K562 (cell line): ENCODE measurements at regions not wholly inside any gene's neighbourhood (a gene's known extent, or its start where the extent isn't known, plus 50 kb on each side); places are given as distances from the start of the nearest gene placed in this dataset.
A peak's percentile ranks its signal among the peaks of the same experiment; 100 is the strongest.

Source experiments
- ATF4 ChIP-seq: fragments of 450-650 bp; formaldehyde crosslinking; IDR thresholded peaks from 2 replicates; pipeline ENCODE4 v1.4.0; 2022; ENCODE audit warnings: mild to moderate bottlenecking, moderate library complexity
- CBFA2T3 ChIP-seq: fragments of 450-650 bp; IDR thresholded peaks from 2 replicates; pipeline ENCODE4 v1.6.1; 2017
- CTBP1 ChIP-seq: fragments of 450-650 bp; IDR thresholded peaks from 2 replicates; pipeline ENCODE4 v1.6.1; 2016; ENCODE audit warnings: borderline replicate concordance
- DPF2 ChIP-seq: fragments of 450-650 bp; IDR thresholded peaks from 2 replicates; pipeline ENCODE4 v1.6.1; 2016
- FOSL1 ChIP-seq: fragments of 200-800 bp; sonication (Bioruptor generic); conservative IDR thresholded peaks from 2 replicates; pipeline ENCODE4 v1.6.1; 2016; ENCODE audit warnings: missing genetic modification characterization, missing compliant biosample characterization
- GATA2 ChIP-seq: sonication (generic); formaldehyde crosslinking; IDR thresholded peaks from 2 replicates; pipeline ENCODE4 v1.4.0; 2020; ENCODE audit warnings: mild to moderate bottlenecking, missing genetic modification reagents
- HSF4 ChIP-seq: fragments of 250-450 bp; sonication (Bioruptor Pico); IDR thresholded peaks from 2 replicates; pipeline ENCODE4 v2.1.2; 2022; ENCODE audit warnings: mild to moderate bottlenecking, moderate library complexity, borderline replicate concordance
- MAZ ChIP-seq, 2 experiments: fragments of 450-650 bp in 1 of 2; sonication (generic) in 1 of 2; formaldehyde crosslinking; IDR thresholded peaks in 1 of 2; conservative IDR thresholded peaks in 1 of 2; 2 replicates each; pipeline versions ENCODE4 v1.4.0 to v1.5.0; 2020; ENCODE audit warnings: mild to moderate bottlenecking in 1 of 2, missing genetic modification reagents in 1 of 2
- MECOM ChIP-seq: fragments of 250-450 bp; sonication (Bioruptor Pico); IDR thresholded peaks from 2 replicates; pipeline ENCODE4 v1.8.0; 2022; ENCODE audit warnings: inconsistent platforms
- NFIC ChIP-seq: fragments of 450-650 bp; IDR thresholded peaks from 2 replicates; pipeline ENCODE4 v1.6.1; 2017; ENCODE audit warnings: mild to moderate bottlenecking, inconsistent platforms
- NONO ChIP-seq, 2 experiments: fragments of 200-400 bp in 1 of 2; fragments of 450-650 bp in 1 of 2; formaldehyde crosslinking in 1 of 2; IDR thresholded peaks; 2 replicates each; pipeline ENCODE4 v1.6.1; 2017; ENCODE audit warnings: low read depth in 2 of 2, mild to moderate bottlenecking in 2 of 2, moderate library complexity in 2 of 2, low read length in 1 of 2
- OTX1 ChIP-seq: fragments of 450-650 bp; formaldehyde crosslinking; IDR thresholded peaks from 2 replicates; pipeline ENCODE4 v1.4.0; 2022; ENCODE audit warnings: mild to moderate bottlenecking
- PML ChIP-seq: IDR thresholded peaks from 2 replicates; pipeline ENCODE4 v1.6.1; 2012; ENCODE audit warnings: low read length, inconsistent platforms
- STAT5A ChIP-seq: IDR thresholded peaks from 2 replicates; pipeline ENCODE4 v1.6.1; 2012; ENCODE audit warnings: low read length, inconsistent platforms, borderline replicate concordance
- TSHZ1 ChIP-seq: fragments of 250-450 bp; sonication (Bioruptor Pico); IDR thresholded peaks from 2 replicates; pipeline ENCODE4 v1.4.0; 2020; ENCODE audit warnings: mild to moderate bottlenecking, moderate library complexity
- ZNF239 ChIP-seq: fragments of 250-450 bp; sonication (Bioruptor Pico); IDR thresholded peaks from 2 replicates; pipeline ENCODE4 v1.4.0; 2020; ENCODE audit warnings: mild to moderate bottlenecking
- TF ChIP-seq, protein P1 (sequence below): fragments of 450-650 bp; IDR thresholded peaks from 2 replicates; pipeline ENCODE4 v1.6.1; 2016
- TF ChIP-seq, protein P2 (sequence below), 2 experiments: fragments of 450-650 bp; IDR thresholded peaks; 2 replicates each; pipeline ENCODE4 v1.6.1; 2018; ENCODE audit warnings: mild to moderate bottlenecking in 2 of 2, low read depth in 1 of 2; ENCODE audit not compliant: partially characterized antibody in 2 of 2
- TF ChIP-seq, protein P3 (sequence below): sonication (generic); formaldehyde crosslinking; IDR thresholded peaks from 2 replicates; pipeline ENCODE4 v1.8.0; 2022; ENCODE audit warnings: missing genetic modification reagents, mild to moderate bottlenecking, moderate library complexity, borderline replicate concordance

DNA sequence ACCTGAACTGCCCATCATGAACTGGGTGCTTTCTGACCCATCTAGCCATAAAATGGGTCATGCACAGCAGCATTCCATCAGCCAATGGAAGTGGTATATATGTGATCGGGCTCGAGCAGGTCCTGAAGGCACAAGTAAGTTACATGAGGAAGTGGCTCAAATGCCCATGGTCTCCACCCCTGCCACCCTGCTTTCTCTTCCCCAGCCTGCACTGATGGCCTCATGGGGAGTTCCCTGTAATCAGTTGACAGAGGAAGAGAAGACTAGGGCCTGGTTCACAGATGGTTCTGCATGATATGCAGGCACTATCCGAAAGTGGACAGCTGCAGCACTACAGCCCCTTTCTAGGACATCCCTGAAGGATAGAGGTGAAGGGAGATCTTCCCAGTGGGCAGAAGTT is 209.9 kb upstream of the HES1 start (continued):
- TF ChIP-seq DPF2 (peak; percentile 86), MAZ (CRISPR knock-in tag; conservative IDR thresholded peaks at IDR 0.05 in 1 of 2, IDR thresholded peaks at IDR 0.05 in 1 of 2) (peak; percentile 29 to 74; a peak in 2 of 4 replicates), OTX1 (peak; percentile 74; the same call in 1 of the 2 replicates), TSHZ1 (CRISPR knock-in tag) (0 out of 2 replicates have a peak, but pooled peaks have one; percentile 28), ZNF239 (CRISPR knock-in tag) (peak; percentile 53; the same call in 1 of the 2 replicates), STAT5A (peak; percentile 72), CBFA2T3 (peak; percentile 93), HSF4 (CRISPR knock-in tag) (peak; percentile 41; the same call in 1 of the 2 replicates), FOSL1 (tag) (0 out of 2 replicates have a peak, but pooled peaks have one; percentile 13), MECOM (CRISPR knock-in tag) (peak; percentile 60; the same call in 1 of the 2 replicates), NONO (IDR thresholded peaks at IDR 0.05; ENCODE audit: low read depth in 2 of 2, low read length in 1 of 2) (0 out of 4 replicates have a peak, but pooled peaks of 1 of the 2 experiments have one; percentile 24), CTBP1 (peak; percentile 88), ATF4 (CRISPR knock-in tag) (peak; percentile 45; the same call in 1 of the 2 replicates), NFIC (peak; percentile 79), PML (peak; percentile 76), GATA2 (CRISPR knock-in tag) (peak; percentile 88)
- TF ChIP-seq, protein P1, sequence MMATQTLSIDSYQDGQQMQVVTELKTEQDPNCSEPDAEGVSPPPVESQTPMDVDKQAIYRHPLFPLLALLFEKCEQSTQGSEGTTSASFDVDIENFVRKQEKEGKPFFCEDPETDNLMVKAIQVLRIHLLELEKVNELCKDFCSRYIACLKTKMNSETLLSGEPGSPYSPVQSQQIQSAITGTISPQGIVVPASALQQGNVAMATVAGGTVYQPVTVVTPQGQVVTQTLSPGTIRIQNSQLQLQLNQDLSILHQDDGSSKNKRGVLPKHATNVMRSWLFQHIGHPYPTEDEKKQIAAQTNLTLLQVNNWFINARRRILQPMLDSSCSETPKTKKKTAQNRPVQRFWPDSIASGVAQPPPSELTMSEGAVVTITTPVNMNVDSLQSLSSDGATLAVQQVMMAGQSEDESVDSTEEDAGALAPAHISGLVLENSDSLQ = peak; percentile 34; the same call in 1 of the 2 replicates
- TF ChIP-seq, protein P2, sequence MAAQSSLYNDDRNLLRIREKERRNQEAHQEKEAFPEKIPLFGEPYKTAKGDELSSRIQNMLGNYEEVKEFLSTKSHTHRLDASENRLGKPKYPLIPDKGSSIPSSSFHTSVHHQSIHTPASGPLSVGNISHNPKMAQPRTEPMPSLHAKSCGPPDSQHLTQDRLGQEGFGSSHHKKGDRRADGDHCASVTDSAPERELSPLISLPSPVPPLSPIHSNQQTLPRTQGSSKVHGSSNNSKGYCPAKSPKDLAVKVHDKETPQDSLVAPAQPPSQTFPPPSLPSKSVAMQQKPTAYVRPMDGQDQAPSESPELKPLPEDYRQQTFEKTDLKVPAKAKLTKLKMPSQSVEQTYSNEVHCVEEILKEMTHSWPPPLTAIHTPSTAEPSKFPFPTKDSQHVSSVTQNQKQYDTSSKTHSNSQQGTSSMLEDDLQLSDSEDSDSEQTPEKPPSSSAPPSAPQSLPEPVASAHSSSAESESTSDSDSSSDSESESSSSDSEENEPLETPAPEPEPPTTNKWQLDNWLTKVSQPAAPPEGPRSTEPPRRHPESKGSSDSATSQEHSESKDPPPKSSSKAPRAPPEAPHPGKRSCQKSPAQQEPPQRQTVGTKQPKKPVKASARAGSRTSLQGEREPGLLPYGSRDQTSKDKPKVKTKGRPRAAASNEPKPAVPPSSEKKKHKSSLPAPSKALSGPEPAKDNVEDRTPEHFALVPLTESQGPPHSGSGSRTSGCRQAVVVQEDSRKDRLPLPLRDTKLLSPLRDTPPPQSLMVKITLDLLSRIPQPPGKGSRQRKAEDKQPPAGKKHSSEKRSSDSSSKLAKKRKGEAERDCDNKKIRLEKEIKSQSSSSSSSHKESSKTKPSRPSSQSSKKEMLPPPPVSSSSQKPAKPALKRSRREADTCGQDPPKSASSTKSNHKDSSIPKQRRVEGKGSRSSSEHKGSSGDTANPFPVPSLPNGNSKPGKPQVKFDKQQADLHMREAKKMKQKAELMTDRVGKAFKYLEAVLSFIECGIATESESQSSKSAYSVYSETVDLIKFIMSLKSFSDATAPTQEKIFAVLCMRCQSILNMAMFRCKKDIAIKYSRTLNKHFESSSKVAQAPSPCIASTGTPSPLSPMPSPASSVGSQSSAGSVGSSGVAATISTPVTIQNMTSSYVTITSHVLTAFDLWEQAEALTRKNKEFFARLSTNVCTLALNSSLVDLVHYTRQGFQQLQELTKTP (IDR thresholded peaks at IDR 0.05; ENCODE audit: low read depth in 1 of 2, partially characterized antibody in 2 of 2) = peak in 1 of 2 experiments; percentile 31
- TF ChIP-seq, protein P3, sequence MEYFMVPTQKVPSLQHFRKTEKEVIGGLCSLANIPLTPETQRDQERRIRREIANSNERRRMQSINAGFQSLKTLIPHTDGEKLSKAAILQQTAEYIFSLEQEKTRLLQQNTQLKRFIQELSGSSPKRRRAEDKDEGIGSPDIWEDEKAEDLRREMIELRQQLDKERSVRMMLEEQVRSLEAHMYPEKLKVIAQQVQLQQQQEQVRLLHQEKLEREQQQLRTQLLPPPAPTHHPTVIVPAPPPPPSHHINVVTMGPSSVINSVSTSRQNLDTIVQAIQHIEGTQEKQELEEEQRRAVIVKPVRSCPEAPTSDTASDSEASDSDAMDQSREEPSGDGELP (CRISPR knock-in tag) = peak; percentile 73
